Lower leg skin (tissue), 4 donors: ENCODE measurements at regions not wholly inside any gene's neighbourhood (a gene's known extent, or its start where the extent isn't known, plus 50 kb on each side); places are given as distances from the start of the nearest gene placed in this dataset.

Experiments
- DNase-seq, 2 donors: peaks; one replicate each; pipeline ENCODE4 v3.0.0-alpha.2; 2019; ENCODE audit warnings: low spot score in 2 of 2
- H3K4me3 ChIP-seq: fragments of 200-600 bp; sonication (generic); 2 replicates; pipeline ENCODE4 v1.5.1; 2017; ENCODE audit warnings: mild to moderate bottlenecking, low read depth; ENCODE audit not compliant: poor library complexity, severe bottlenecking
- POLR2A ChIP-seq, 2 donors: fragments of 450-650 bp; IDR thresholded peaks; one replicate each; pipeline ENCODE4 v1.6.1; 2016 to 2017; ENCODE audit warnings: antibody characterized with exemption in 2 of 2, mild to moderate bottlenecking in 1 of 2, moderate library complexity in 1 of 2
- WGBS, 2 donors: methylation state at CpG; one replicate each; pipeline ENCODE4 v1.1.5; 2018; 5-methylcytosine and 5-hydroxymethylcytosine counted together
- intact Hi-C: fragments of 100-400 bp; cut with DNase I; formaldehyde crosslinking; loops from one replicate; pipeline ENCODE4 v1.15.0; 2023; ENCODE audit warnings: low total_unique reads
- TF ChIP-seq, protein P1 (sequence below), 3 donors: fragments of 450-650 bp; IDR thresholded peaks; one replicate each; pipeline ENCODE4 v1.5.1; 2016; ENCODE audit warnings: antibody characterized with exemption in 3 of 3, mild to moderate bottlenecking in 3 of 3, moderate library complexity in 2 of 3

DNA sequence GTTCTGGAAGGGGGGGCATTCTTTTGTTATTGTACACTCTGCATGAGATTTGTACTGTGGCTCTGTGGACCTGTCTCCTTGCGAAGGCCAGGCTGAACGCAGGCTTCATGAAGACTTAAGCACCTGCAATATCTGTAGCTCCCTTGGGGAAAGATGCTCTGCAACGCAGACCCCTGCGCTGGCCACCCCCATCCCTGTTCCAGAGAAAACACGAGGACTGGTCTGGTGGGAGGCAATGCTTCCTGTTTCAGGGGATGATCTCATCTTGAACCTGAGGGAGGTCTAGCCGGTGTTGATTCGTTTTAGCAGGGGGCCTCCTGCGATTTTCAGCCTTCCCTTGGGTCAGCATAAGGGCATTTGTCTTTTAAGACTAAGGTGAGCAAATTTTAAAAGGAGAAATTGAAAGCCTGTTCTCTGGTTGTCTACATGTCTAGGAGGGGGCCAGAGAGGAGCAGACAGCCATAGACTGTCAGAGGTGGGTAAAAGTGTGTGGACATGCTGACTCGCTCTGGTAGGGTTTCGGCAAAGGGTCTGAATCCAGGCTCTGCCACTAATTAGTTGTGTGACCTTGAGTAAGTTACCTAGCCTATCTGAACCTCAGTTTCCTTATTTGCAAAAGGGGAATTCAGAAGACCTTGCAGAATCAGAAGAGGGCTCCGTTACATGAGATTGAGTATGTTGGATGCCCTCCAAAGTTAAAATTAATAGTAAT lies 80.9 kb upstream of the RASGRF1 start:
- intact Hi-C loops: no loop called here
- H3K4me3 ChIP-seq: no peak overlapping the region
- DNase-seq: peak in 1 of 2 donors; percentile 69
- TF ChIP-seq POLR2A (IDR thresholded peaks at IDR 0.05): no peak
- TF ChIP-seq, protein P1, sequence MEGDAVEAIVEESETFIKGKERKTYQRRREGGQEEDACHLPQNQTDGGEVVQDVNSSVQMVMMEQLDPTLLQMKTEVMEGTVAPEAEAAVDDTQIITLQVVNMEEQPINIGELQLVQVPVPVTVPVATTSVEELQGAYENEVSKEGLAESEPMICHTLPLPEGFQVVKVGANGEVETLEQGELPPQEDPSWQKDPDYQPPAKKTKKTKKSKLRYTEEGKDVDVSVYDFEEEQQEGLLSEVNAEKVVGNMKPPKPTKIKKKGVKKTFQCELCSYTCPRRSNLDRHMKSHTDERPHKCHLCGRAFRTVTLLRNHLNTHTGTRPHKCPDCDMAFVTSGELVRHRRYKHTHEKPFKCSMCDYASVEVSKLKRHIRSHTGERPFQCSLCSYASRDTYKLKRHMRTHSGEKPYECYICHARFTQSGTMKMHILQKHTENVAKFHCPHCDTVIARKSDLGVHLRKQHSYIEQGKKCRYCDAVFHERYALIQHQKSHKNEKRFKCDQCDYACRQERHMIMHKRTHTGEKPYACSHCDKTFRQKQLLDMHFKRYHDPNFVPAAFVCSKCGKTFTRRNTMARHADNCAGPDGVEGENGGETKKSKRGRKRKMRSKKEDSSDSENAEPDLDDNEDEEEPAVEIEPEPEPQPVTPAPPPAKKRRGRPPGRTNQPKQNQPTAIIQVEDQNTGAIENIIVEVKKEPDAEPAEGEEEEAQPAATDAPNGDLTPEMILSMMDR (IDR thresholded peaks at IDR 0.05): no peak
- 67 to 69% methylated on average over 11 of the region's 11 CpGs for WGBS, 2 donors

GRCh38 chr15:79170256-79170664 lies 79.7 kb upstream of the RASGRF1 start:
- intact Hi-C loops: no loop called here
- TF ChIP-seq POLR2A (IDR thresholded peaks at IDR 0.05): no peak
- TF ChIP-seq, protein P1 (IDR thresholded peaks at IDR 0.05): no peak
- 23 to 29% methylated on average over 6 of the region's 6 CpGs for WGBS, 2 donors
- no peak overlapping the region for H3K4me3 ChIP-seq
- DNase-seq: peak in 1 of 2 donors; percentile 80

GRCh38 chr15:79169526-79170133 lies 79.0 kb upstream of the RASGRF1 start:
- no peak for DNase-seq
- intact Hi-C loops: no loop called here
- 28 to 39% methylated on average over 4 of the region's 4 CpGs for WGBS, 2 donors
- no peak for TF ChIP-seq POLR2A (IDR thresholded peaks at IDR 0.05)
- TF ChIP-seq, protein P1 (IDR thresholded peaks at IDR 0.05): no peak
- no peak overlapping the region for H3K4me3 ChIP-seq

DNA sequence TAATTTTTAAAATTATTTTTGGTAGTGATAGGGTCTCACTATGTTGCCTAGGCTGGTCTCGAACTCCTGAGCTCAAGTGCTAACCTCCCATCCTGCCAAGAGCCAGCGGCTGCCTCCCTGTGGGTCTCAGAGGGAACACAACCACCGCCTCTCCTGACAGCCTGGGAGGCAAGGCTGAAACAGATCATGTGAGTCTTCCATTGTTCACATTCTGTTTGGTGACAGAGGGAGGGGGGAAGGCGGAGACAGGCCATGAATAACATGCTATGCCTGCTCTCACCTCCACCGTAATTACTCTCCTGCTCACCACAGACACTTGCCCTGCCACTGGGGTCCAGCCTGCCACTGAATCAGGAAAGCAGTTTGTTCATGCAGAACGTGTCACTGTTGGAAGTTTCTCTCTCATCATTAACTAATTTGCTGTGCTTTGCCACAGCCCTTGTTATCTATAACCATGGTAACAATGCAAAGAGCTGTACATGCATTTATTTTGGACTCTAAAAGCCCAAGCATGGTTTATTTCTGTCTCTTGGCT lies 78.4 kb upstream of the RASGRF1 start:
- DNase-seq: peak in 1 of 2 donors; percentile 82
- no peak overlapping the region for H3K4me3 ChIP-seq
- 29 to 37% methylated on average over 6 of the region's 6 CpGs for whole genome bisulfite sequencing, 2 donors
- no peak for TF ChIP-seq POLR2A (IDR thresholded peaks at IDR 0.05)
- TF ChIP-seq, protein P1 (IDR thresholded peaks at IDR 0.05): no peak
- intact Hi-C loops: no loop called here

DNA sequence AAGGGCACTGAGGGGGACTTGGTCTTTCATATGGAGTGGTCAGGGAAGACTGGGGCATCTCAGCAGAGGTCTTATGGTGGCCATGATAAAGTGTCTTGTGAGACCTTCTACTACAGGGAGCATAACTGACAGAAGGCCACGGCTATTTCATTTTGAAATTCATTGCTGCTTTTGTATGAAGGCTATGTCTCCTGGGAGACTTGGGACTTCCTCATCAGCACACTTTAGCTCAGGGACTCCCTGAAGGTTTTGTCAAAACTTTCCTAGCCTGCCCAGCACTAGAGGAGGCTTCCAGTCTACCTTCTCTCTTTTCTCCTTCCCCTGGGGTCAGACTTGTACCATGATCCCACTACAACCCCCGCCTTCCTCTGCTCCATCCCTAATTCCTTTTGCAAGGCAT lies 77.2 kb upstream of the RASGRF1 start:
- no peak for TF ChIP-seq POLR2A (IDR thresholded peaks at IDR 0.05)
- TF ChIP-seq, protein P1 (IDR thresholded peaks at IDR 0.05): no peak
- intact Hi-C loops: no loop called here
- H3K4me3 ChIP-seq: no peak overlapping the region
- 85 to 86% methylated on average over 2 of the region's 2 CpGs for WGBS, 2 donors
- no peak for DNase-seq
